ENCODE measurements at regions not wholly inside any gene's neighbourhood (a gene's known extent, or its start where the extent isn't known, plus 50 kb on each side); places are given as distances from the start of the nearest gene placed in this dataset.
A peak's percentile ranks its signal among the peaks of the same experiment; 100 is the strongest.
"Not testable (repeated sequence)": the region's sequence is repeated elsewhere in the genome, so short reads cannot be mapped to it uniquely, and the experiment has no call there.

DNA sequence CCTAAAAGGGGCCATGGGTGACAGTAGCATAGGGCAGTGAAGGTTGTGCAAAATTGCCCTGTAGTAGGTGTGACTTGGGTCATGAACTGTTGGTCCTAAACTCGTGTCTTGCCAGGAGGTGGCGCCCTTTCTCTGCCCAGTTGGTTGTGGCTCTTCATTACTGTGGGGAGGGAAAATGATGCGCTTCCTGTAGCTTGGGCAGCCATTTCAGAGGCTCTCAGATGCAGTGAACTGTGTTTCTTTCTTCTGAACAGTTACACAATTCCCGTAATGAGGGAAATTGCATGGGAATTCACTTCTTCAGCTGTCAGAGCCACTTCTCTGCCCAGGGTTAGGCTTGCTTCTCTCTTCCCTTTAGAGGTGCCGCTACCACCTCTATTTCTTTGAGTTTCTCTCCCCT lies 148.1 kb upstream of the NRXN3 start:
- Mint-ChIP-seq H3K36me3 (ENCODE audit: insufficient read depth) (no peaks in the 10 kb centered on the region), H3K9me3 (no peaks in the 10 kb centered on the region)
- ATAC-seq (replicated peaks), result peak; percentile 19

DNA sequence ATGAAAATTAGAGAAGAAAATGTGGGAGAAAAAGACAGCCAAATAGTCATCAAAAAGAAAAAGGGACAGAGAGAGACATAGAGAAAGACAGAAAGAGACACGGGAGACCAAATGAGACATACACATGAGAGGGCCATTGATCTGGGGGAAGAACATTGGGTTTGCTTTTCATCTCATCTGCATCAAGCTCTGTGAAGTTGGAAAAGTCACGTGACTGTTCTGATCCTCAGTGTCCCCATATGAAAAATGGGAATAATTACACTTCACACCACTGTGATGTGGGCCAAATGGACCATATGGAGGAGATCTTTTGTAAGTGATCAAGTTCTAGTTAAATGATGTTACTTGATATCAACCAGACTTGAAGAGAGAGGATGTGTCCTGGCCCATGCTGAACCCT lies 147.1 kb upstream of the NRXN3 start:
- H3K27me3 Mint-ChIP-seq, result peaks cover 21 to 30% of the 10 kb centered on the region in 2 donors
- DNase-seq (no peak), ATAC-seq (replicated peaks) (no peak)
- no peaks in the 10 kb centered on the region for H3K4me1 Mint-ChIP-seq (ENCODE audit: low read depth in 2 of 2)
- no peaks in the 10 kb centered on the region for H3K36me3 Mint-ChIP-seq (ENCODE audit: insufficient read depth)
- H3K4me3 Mint-ChIP-seq, result no peak overlapping the region
- no peak overlapping the region for H3K27ac Mint-ChIP-seq
- H3K9me3 Mint-ChIP-seq, result no peaks in the 10 kb centered on the region

More for the DNA sequence above, 148.1 kb upstream of the NRXN3 start:
- DNase-seq, result peak in 1 of 3 experiments; percentile 8
- Mint-ChIP-seq H3K4me1 (ENCODE audit: low read depth in 2 of 2) (no peaks in the 10 kb centered on the region), H3K27me3 (peaks cover 27 to 28% of the 10 kb centered on the region in 2 donors), H3K4me3 (no peak overlapping the region), H3K27ac (no peak overlapping the region)

- no peaks in the 10 kb centered on the region for H3K9me3 Mint-ChIP-seq
- no peak overlapping the region for H3K4me3 Mint-ChIP-seq
- H3K27me3 Mint-ChIP-seq, result peaks cover 37 to 65% of the 10 kb centered on the region in 2 donors
- no peak for DNase-seq
- ATAC-seq (replicated peaks), result no peak
- H3K4me1 Mint-ChIP-seq (ENCODE audit: low read depth in 2 of 2), result no peaks in the 10 kb centered on the region
- no peak overlapping the region for H3K27ac Mint-ChIP-seq
- no peaks in the 10 kb centered on the region for H3K36me3 Mint-ChIP-seq (ENCODE audit: insufficient read depth)
Measured at GRCh38 chr14:78028471-78028870, 141.7 kb upstream of the NRXN3 start.

DNA sequence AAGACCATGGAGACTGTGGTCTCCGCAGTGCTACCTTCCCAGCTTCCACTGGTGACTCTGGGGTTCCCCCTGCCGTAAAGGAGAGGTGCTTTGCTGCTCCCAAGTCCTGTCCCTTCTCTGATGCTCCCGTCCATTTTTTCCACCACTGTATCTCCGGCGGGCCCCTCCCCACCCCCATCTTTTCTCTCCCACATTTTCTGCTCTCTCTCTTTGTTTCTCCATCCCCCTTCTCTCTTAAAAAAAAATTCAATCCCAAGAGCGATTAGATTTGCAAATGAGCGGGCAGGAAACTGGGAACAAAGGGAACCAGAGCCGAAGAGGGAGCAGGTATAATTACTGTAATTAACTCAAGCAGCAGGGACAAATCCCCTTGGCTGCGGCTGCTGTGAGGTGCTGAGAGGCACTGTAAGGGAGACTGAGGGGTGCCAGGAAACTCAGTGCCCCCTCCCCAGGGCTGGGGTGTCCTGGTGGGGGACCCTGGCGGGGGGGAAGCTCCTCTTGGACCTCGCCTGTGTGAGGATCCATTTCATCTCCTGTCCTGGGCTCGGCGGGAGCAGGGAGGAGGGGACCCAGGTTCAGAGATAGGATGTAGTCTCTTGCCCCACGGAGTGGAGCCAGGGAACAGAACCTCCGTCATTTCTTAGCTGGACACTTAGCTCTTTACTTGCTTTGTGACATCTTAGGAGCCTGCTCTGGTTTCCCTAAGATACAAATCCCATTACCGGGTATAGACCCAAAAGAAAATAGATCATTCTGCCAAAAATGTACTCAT lies 140.4 kb upstream of the NRXN3 start:
- H3K4me3 Mint-ChIP-seq, result no peak overlapping the region
- H3K27ac Mint-ChIP-seq, result no peak overlapping the region
- peaks cover 37 to 65% of the 10 kb centered on the region in 2 donors for H3K27me3 Mint-ChIP-seq
- no peaks in the 10 kb centered on the region for H3K36me3 Mint-ChIP-seq (ENCODE audit: insufficient read depth)
- no peak for ATAC-seq (replicated peaks)
- no peaks in the 10 kb centered on the region for H3K9me3 Mint-ChIP-seq
- no peak for DNase-seq
- no peaks in the 10 kb centered on the region for H3K4me1 Mint-ChIP-seq (ENCODE audit: low read depth in 2 of 2)

- no peaks in the 10 kb centered on the region for H3K4me1 Mint-ChIP-seq (ENCODE audit: low read depth in 2 of 2)
- H3K27ac Mint-ChIP-seq, result no peak overlapping the region
- H3K9me3 Mint-ChIP-seq, result no peaks in the 10 kb centered on the region
- no peaks in the 10 kb centered on the region for H3K36me3 Mint-ChIP-seq (ENCODE audit: insufficient read depth)
- no peak overlapping the region for H3K4me3 Mint-ChIP-seq
- no peak for DNase-seq
- peaks cover 21 to 42% of the 10 kb centered on the region in 2 donors for H3K27me3 Mint-ChIP-seq
- ATAC-seq (replicated peaks), result no peak
Measured at GRCh38 chr14:78043349-78043748, 126.8 kb upstream of the NRXN3 start.

GRCh38 chr14:78048120-78048519 lies 122.1 kb upstream of the NRXN3 start:
- DNase-seq, result no peak
- Mint-ChIP-seq H3K27me3 (peaks cover 8 to 13% of the 10 kb centered on the region in 2 donors), H3K4me1 (ENCODE audit: low read depth in 2 of 2) (no peaks in the 10 kb centered on the region), H3K36me3 (ENCODE audit: insufficient read depth) (no peaks in the 10 kb centered on the region), H3K27ac (no peak overlapping the region), H3K4me3 (no peak overlapping the region), H3K9me3 (peaks cover 0 to 7% of the 10 kb centered on the region in 2 donors)
- no peak for ATAC-seq (replicated peaks)

- not testable (repeated sequence) for ATAC-seq (replicated peaks); H3K36me3 Mint-ChIP-seq (ENCODE audit: insufficient read depth); H3K27ac Mint-ChIP-seq; H3K4me3 Mint-ChIP-seq; DNase-seq; H3K9me3 Mint-ChIP-seq; H3K4me1 Mint-ChIP-seq (ENCODE audit: low read depth in 2 of 2)
- H3K27me3 Mint-ChIP-seq, result peaks cover 12 to 33% of the 10 kb centered on the region in 2 donors
Measured at GRCh38 chr14:78056890-78057289, 113.3 kb upstream of the NRXN3 start.

- H3K36me3 Mint-ChIP-seq (ENCODE audit: insufficient read depth), result no peaks in the 10 kb centered on the region
- H3K9me3 Mint-ChIP-seq, result no peaks in the 10 kb centered on the region
- DNase-seq (no peak), ATAC-seq (replicated peaks) (no peak)
- H3K27ac Mint-ChIP-seq, result no peak overlapping the region
- H3K4me1 Mint-ChIP-seq (ENCODE audit: low read depth in 2 of 2), result no peaks in the 10 kb centered on the region
- H3K4me3 Mint-ChIP-seq, result no peak overlapping the region
- H3K27me3 Mint-ChIP-seq, result peaks cover 6 to 24% of the 10 kb centered on the region in 2 donors
Measured at GRCh38 chr14:78070344-78070743, 99.8 kb upstream of the NRXN3 start.

DNA sequence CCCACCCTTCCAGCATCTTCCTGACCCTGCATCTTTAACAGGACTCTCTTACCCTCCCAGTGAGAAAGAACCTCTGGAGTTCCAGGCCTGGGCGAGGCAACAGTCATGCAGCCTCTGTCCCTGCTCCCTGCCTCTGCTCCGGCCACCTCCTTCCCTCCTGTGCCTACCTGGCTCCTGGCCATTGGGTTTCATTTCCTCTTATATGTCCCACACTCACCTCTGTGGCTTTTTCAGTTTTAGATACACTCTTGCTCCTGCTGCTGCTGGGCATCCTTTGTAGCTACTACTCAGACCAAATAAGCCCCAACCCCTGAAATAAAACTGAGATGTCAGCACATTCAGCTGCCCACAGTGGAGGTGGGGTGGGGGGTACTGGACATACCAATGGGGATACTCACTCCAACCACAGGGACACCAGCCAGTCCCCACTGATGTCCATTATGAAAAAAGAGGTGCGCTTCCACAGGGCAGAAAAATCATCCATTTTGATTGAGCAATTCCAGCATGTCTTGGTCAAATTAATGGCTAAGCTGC lies 99.1 kb upstream of the NRXN3 start:
- DNase-seq (no peak), ATAC-seq (replicated peaks) (no peak)
- Mint-ChIP-seq H3K36me3 (ENCODE audit: insufficient read depth) (no peaks in the 10 kb centered on the region), H3K4me1 (ENCODE audit: low read depth in 2 of 2) (no peaks in the 10 kb centered on the region), H3K9me3 (no peaks in the 10 kb centered on the region), H3K27ac (no peak overlapping the region), H3K27me3 (peaks cover 6 to 24% of the 10 kb centered on the region in 2 donors), H3K4me3 (no peak overlapping the region)

DNA sequence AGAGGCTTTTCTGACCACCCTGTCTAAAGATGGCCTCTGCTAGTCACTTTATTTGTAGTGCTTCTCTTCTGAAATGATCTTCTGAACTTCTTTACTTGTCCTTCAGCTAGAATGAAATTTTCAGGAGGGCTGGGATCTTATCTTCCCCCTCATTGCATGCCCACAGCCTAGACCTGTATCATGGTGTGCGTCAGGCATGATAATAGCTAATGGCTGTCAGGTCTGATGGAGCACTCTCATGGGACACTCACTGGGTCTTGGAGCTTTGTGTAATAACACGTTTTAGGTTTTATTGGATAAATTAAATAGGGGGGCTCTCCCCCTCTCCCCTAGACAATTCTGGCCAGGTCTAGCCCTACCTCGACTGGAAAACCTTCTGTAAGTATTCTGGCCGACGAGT lies 97.1 kb upstream of the NRXN3 start:
- Mint-ChIP-seq H3K27me3 (peaks cover 6 to 24% of the 10 kb centered on the region in 2 donors), H3K4me1 (ENCODE audit: low read depth in 2 of 2) (no peaks in the 10 kb centered on the region), H3K9me3 (no peaks in the 10 kb centered on the region), H3K4me3 (no peak overlapping the region), H3K27ac (no peak overlapping the region), H3K36me3 (ENCODE audit: insufficient read depth) (no peaks in the 10 kb centered on the region)
- no peak for ATAC-seq (replicated peaks)
- DNase-seq, result no peak

DNA sequence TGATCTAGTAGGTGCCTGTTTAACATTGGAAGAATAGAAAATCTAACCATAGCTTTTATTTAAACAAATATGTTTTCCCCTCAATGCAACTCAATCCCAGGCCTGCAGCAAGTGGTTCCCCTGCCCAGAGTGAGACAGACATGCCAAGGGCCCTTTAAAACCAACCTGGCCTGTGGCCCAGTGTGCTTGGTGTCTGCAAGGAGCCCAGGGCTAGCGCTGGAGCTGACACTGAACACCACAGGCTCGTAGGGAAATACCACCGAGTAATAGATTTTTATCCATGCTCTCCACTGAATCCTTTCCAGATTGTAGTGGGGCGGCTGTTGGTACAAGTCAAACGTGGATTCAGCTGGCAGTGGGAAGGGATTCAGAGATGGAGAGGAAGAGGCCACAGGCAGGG lies 95.6 kb upstream of the NRXN3 start:
- ATAC-seq (replicated peaks), result no peak
- Mint-ChIP-seq H3K4me1 (ENCODE audit: low read depth in 2 of 2) (no peaks in the 10 kb centered on the region), H3K9me3 (no peaks in the 10 kb centered on the region), H3K4me3 (no peak overlapping the region), H3K36me3 (ENCODE audit: insufficient read depth) (no peaks in the 10 kb centered on the region), H3K27ac (no peak overlapping the region), H3K27me3 (peaks cover 6 to 24% of the 10 kb centered on the region in 2 donors)
- DNase-seq, result no peak

- ATAC-seq (replicated peaks) (no peak), DNase-seq (no peak)
- Mint-ChIP-seq H3K36me3 (ENCODE audit: insufficient read depth) (no peaks in the 10 kb centered on the region), H3K4me1 (ENCODE audit: low read depth in 2 of 2) (no peaks in the 10 kb centered on the region), H3K4me3 (no peak overlapping the region), H3K27ac (no peak overlapping the region), H3K27me3 (peaks cover 6 to 24% of the 10 kb centered on the region in 2 donors), H3K9me3 (no peaks in the 10 kb centered on the region)
Measured at GRCh38 chr14:78075033-78075432, 95.1 kb upstream of the NRXN3 start.

DNA sequence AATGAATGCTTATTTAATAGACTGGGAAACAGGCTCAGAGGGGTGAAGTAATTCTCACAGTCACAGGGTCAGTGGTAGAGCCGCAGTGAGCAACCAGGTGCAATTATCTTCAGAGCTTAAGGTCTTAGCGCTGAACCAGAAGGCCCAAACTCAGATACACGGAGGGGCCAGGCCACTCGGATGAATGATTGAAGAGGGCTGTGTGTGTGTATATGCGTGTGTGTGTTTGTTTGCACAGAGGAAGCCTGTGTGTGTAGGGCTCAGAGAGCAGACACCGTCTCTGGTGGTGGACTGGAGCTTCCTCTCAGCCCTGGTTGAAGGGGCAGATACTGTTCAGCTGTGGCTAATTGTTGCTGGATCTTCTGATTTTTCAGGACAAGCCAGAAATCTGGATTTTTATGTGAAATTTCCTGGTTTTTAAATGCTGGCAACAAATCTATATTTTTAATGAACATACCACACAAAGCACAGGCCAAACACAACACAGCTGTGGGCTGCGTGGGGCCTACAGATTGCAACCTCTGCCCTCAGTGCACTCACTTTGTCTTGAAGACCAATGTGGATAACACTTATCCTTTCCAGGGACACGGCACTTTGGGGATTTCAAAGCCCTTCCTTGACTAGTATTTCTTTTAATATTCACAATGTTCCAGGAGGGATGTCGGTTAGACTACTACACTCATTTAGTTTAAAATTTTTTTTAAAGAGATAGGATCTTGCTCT lies 94.5 kb upstream of the NRXN3 start:
- H3K27me3 Mint-ChIP-seq, result peaks cover 6 to 22% of the 10 kb centered on the region in 2 donors
- no peaks in the 10 kb centered on the region for H3K4me1 Mint-ChIP-seq (ENCODE audit: low read depth in 2 of 2)
- ATAC-seq (replicated peaks) (no peak), DNase-seq (no peak)
- no peaks in the 10 kb centered on the region for H3K9me3 Mint-ChIP-seq
- no peaks in the 10 kb centered on the region for H3K36me3 Mint-ChIP-seq (ENCODE audit: insufficient read depth)
- no peak overlapping the region for H3K27ac Mint-ChIP-seq
- H3K4me3 Mint-ChIP-seq, result no peak overlapping the region

- H3K36me3 Mint-ChIP-seq (ENCODE audit: insufficient read depth), result no peaks in the 10 kb centered on the region
- no peaks in the 10 kb centered on the region for H3K9me3 Mint-ChIP-seq
- no peaks in the 10 kb centered on the region for H3K4me1 Mint-ChIP-seq (ENCODE audit: low read depth in 2 of 2)
- H3K27ac Mint-ChIP-seq, result no peak overlapping the region
- DNase-seq (no peak), ATAC-seq (replicated peaks) (no peak)
- peaks cover 8 to 11% of the 10 kb centered on the region in 2 donors for H3K27me3 Mint-ChIP-seq
- H3K4me3 Mint-ChIP-seq, result no peak overlapping the region
Measured at GRCh38 chr14:78081245-78081644, 88.9 kb upstream of the NRXN3 start.

Data from effector memory CD8-positive, alpha-beta T cell (primary cell).